Naive thymus-derived CD4-positive, alpha-beta T cell (primary cell): ENCODE measurements at regions not wholly inside any gene's neighbourhood (a gene's known extent, or its start where the extent isn't known, plus 50 kb on each side); places are given as distances from the start of the nearest gene placed in this dataset.

Source experiments
- ATAC-seq: fragments of 150-1000 bp; cut with Tn5 transposase; 2 replicates; pipeline ENCODE4 v1.10.0; 2021; ENCODE audit warnings: mild to moderate bottlenecking, moderate library complexity
- CTCF ChIA-PET: fragments of 350-600 bp; sonication (Branson Sonifier 250); formaldehyde crosslinking; loops from one replicate; lab custom pipeline; 2021; ENCODE audit warnings: antibody characterized with exemption; lab: Charles Lee
- POLR2A ChIA-PET: fragments of 350-600 bp; sonication (Branson Sonifier 250); formaldehyde crosslinking; loops from one replicate; lab custom pipeline; 2021; ENCODE audit warnings: antibody characterized with exemption, inconsistent platforms; lab: Charles Lee
- DNase-seq, 9 donors: peaks; one replicate each; pipeline versions ENCODE4 v3.0.0 to v3.0.0-alpha.2; 2020 to 2022; ENCODE audit warnings: mixed read lengths in 1 of 9
- H3K27ac ChIP-seq: one replicate; pipeline ENCODE4 v1.7.0; 2013; ENCODE audit warnings: mild to moderate bottlenecking, low read depth, low read length, moderate library complexity
- H3K27me3 ChIP-seq, 2 donors: one replicate each; pipeline ENCODE4 v1.7.0; 2013; ENCODE audit warnings: low read length in 2 of 2, mild to moderate bottlenecking in 2 of 2, moderate library complexity in 2 of 2; ENCODE audit not compliant: control insufficient read depth in 2 of 2, insufficient read depth in 2 of 2
- H3K36me3 ChIP-seq, 3 experiments: 1 replicate in 2 of 3; 2 replicates in 1 of 3; pipeline ENCODE4 v1.7.0; 2013; ENCODE audit warnings: low read length in 3 of 3, mild to moderate bottlenecking in 3 of 3, moderate library complexity in 1 of 3; ENCODE audit not compliant: insufficient read depth in 3 of 3, control insufficient read depth in 2 of 3
- H3K4me1 ChIP-seq, 2 donors: one replicate each; pipeline ENCODE4 v1.7.0; 2013; ENCODE audit warnings: low read length in 2 of 2, mild to moderate bottlenecking in 2 of 2, moderate library complexity in 1 of 2; ENCODE audit not compliant: control insufficient read depth in 2 of 2, insufficient read depth in 2 of 2
- H3K4me3 ChIP-seq: 2 replicates; pipeline ENCODE4 v1.7.0; 2013; ENCODE audit warnings: mild to moderate bottlenecking, low read length
- H3K9me3 ChIP-seq, 3 experiments: 1 replicate in 2 of 3; 2 replicates in 1 of 3; pipeline ENCODE4 v1.7.0; 2013; ENCODE audit warnings: low read length in 3 of 3; ENCODE audit not compliant: control insufficient read depth in 2 of 3
- H3K27ac Mint-ChIP-seq, 9 donors: one replicate each; pipeline ENCODE4 v1.8.0; 2020 to 2022; ENCODE audit warnings: mixed read lengths in 9 of 9, mild to moderate bottlenecking in 8 of 9, moderate library complexity in 5 of 9, inconsistent platforms in 2 of 9
- H3K27me3 Mint-ChIP-seq, 5 donors: one replicate each; pipeline ENCODE4 v1.8.0; 2021 to 2022; ENCODE audit warnings: mixed read lengths in 5 of 5, mild to moderate bottlenecking in 1 of 5
- H3K36me3 Mint-ChIP-seq, 5 donors: one replicate each; pipeline ENCODE4 v1.8.0; 2020 to 2022; ENCODE audit warnings: mixed read lengths in 5 of 5, mild to moderate bottlenecking in 3 of 5, inconsistent platforms in 1 of 5
- H3K4me1 Mint-ChIP-seq, 7 donors: one replicate each; pipeline ENCODE4 v1.8.0; 2020 to 2022; ENCODE audit warnings: mixed read lengths in 7 of 7, mild to moderate bottlenecking in 3 of 7, inconsistent platforms in 1 of 7
- H3K4me3 Mint-ChIP-seq, 10 donors: one replicate each; pipeline ENCODE4 v1.8.0; 2020 to 2022; ENCODE audit warnings: mild to moderate bottlenecking in 10 of 10, mixed read lengths in 10 of 10, moderate library complexity in 6 of 10, inconsistent platforms in 2 of 10
- H3K9me3 Mint-ChIP-seq, 11 donors: one replicate each; pipeline ENCODE4 v1.8.0; 2020 to 2022; ENCODE audit warnings: mixed read lengths in 11 of 11, mild to moderate bottlenecking in 4 of 11, inconsistent platforms in 1 of 11, moderate library complexity in 1 of 11
- intact Hi-C, 2 donors: fragments of 100-400 bp; cut with micrococcal nuclease; formaldehyde crosslinking; loops; one replicate each; pipeline ENCODE4 v1.15.1; 2023

GRCh38 chr2:199144036-199144435 is 313.7 kb downstream of the SATB2 start:
- Histone ChIP-seq H3K9me3 (no peaks in the 10 kb centered on the region), H3K27ac (no peak overlapping the region), H3K4me1 (no peaks in the 10 kb centered on the region), H3K36me3 (no peaks in the 10 kb centered on the region), H3K27me3 (no peaks in the 10 kb centered on the region), H3K4me3 (no peak overlapping the region)
- intact Hi-C loops = no loop called here
- POLR2A ChIA-PET = no interaction called here
- ATAC-seq (no peak), DNase-seq (no peak)
- no peaks in the 10 kb centered on the region for H3K4me1 Mint-ChIP-seq
- H3K27ac Mint-ChIP-seq = no peak overlapping the region
- peaks cover 0 to 7% (median 4%) of the 10 kb centered on the region in 5 donors for H3K27me3 Mint-ChIP-seq
- CTCF ChIA-PET = no interaction called here
- H3K36me3 Mint-ChIP-seq = no peaks in the 10 kb centered on the region
- H3K9me3 Mint-ChIP-seq = peaks cover 0 to 18% (median 4%) of the 10 kb centered on the region in 11 donors
- no peak overlapping the region for H3K4me3 Mint-ChIP-seq

- no peak overlapping the region for H3K27ac ChIP-seq
- Mint-ChIP-seq H3K4me1 (no peaks in the 10 kb centered on the region), H3K27me3 (no peaks in the 10 kb centered on the region), H3K27ac (no peak overlapping the region), H3K9me3 (peaks cover 0 to 15% (median 2%) of the 10 kb centered on the region in 11 donors), H3K36me3 (no peaks in the 10 kb centered on the region), H3K4me3 (no peak overlapping the region)
- H3K4me3 ChIP-seq = no peak overlapping the region
- ATAC-seq (no peak), DNase-seq (no peak)
- H3K4me1 ChIP-seq = no peaks in the 10 kb centered on the region
- ChIA-PET CTCF (no interaction called here), POLR2A (no interaction called here)
- no peaks in the 10 kb centered on the region for H3K27me3 ChIP-seq
- no peaks in the 10 kb centered on the region for H3K36me3 ChIP-seq
- intact Hi-C loops = no loop called here
- H3K9me3 ChIP-seq = no peaks in the 10 kb centered on the region
Measured at GRCh38 chr2:199136681-199137080, 321.1 kb downstream of the SATB2 start.

- Histone ChIP-seq H3K27ac (no peak overlapping the region), H3K36me3 (no peaks in the 10 kb centered on the region), H3K4me1 (no peaks in the 10 kb centered on the region), H3K4me3 (no peak overlapping the region), H3K9me3 (no peaks in the 10 kb centered on the region), H3K27me3 (no peaks in the 10 kb centered on the region)
- Mint-ChIP-seq H3K36me3 (no peaks in the 10 kb centered on the region), H3K27ac (no peak overlapping the region), H3K4me1 (no peaks in the 10 kb centered on the region), H3K27me3 (no peaks in the 10 kb centered on the region), H3K4me3 (no peak overlapping the region), H3K9me3 (peaks cover 0 to 15% (median 2%) of the 10 kb centered on the region in 11 donors)
- intact Hi-C loops = no loop called here
- DNase-seq (no peak), ATAC-seq (no peak)
- CTCF ChIA-PET = no interaction called here
- POLR2A ChIA-PET = no interaction called here
Measured at GRCh38 chr2:199136242-199136641, 321.5 kb downstream of the SATB2 start.

GRCh38 chr2:199131876-199132275 is 325.9 kb downstream of the SATB2 start:
- Mint-ChIP-seq H3K4me1 (no peaks in the 10 kb centered on the region), H3K27me3 (no peaks in the 10 kb centered on the region), H3K4me3 (no peak overlapping the region), H3K27ac (no peak overlapping the region), H3K36me3 (no peaks in the 10 kb centered on the region), H3K9me3 (peaks cover 0 to 7% (median 0%) of the 10 kb centered on the region in 11 donors)
- ChIA-PET CTCF (no interaction called here), POLR2A (no interaction called here)
- Histone ChIP-seq H3K27me3 (no peaks in the 10 kb centered on the region), H3K36me3 (no peaks in the 10 kb centered on the region), H3K9me3 (no peaks in the 10 kb centered on the region), H3K4me3 (no peak overlapping the region), H3K27ac (no peak overlapping the region), H3K4me1 (no peaks in the 10 kb centered on the region)
- intact Hi-C loops = no loop called here
- no peak for DNase-seq
- no peak for ATAC-seq

GRCh38 chr2:199131136-199131655 is 326.5 kb downstream of the SATB2 start:
- Histone ChIP-seq H3K27me3 (no peaks in the 10 kb centered on the region), H3K4me3 (no peak overlapping the region), H3K36me3 (no peaks in the 10 kb centered on the region), H3K9me3 (no peaks in the 10 kb centered on the region), H3K27ac (no peak overlapping the region), H3K4me1 (no peaks in the 10 kb centered on the region)
- ChIA-PET CTCF (no interaction called here), POLR2A (no interaction called here)
- no peaks in the 10 kb centered on the region for H3K27me3 Mint-ChIP-seq
- DNase-seq (no peak), ATAC-seq (no peak)
- peaks cover 0 to 5% (median 0%) of the 10 kb centered on the region in 11 donors for H3K9me3 Mint-ChIP-seq
- intact Hi-C loops = no loop called here
- H3K4me3 Mint-ChIP-seq = no peak overlapping the region
- H3K36me3 Mint-ChIP-seq = no peaks in the 10 kb centered on the region
- no peak overlapping the region for H3K27ac Mint-ChIP-seq
- H3K4me1 Mint-ChIP-seq = no peaks in the 10 kb centered on the region

- Mint-ChIP-seq H3K9me3 (peaks cover 0 to 4% (median 0%) of the 10 kb centered on the region in 11 donors), H3K27me3 (no peaks in the 10 kb centered on the region), H3K4me1 (no peaks in the 10 kb centered on the region), H3K4me3 (no peak overlapping the region), H3K27ac (no peak overlapping the region), H3K36me3 (no peaks in the 10 kb centered on the region)
- ATAC-seq = no peak
- Histone ChIP-seq H3K36me3 (no peaks in the 10 kb centered on the region), H3K4me1 (no peaks in the 10 kb centered on the region), H3K9me3 (no peaks in the 10 kb centered on the region), H3K27ac (no peak overlapping the region), H3K27me3 (no peaks in the 10 kb centered on the region), H3K4me3 (no peak overlapping the region)
- ChIA-PET POLR2A (no interaction called here), CTCF (no interaction called here)
- intact Hi-C loops = no loop called here
- no peak for DNase-seq
Measured at GRCh38 chr2:199130501-199130900, 327.2 kb downstream of the SATB2 start.

- Histone ChIP-seq H3K4me3 (no peak overlapping the region), H3K27me3 (no peaks in the 10 kb centered on the region), H3K36me3 (no peaks in the 10 kb centered on the region), H3K9me3 (no peaks in the 10 kb centered on the region), H3K27ac (no peak overlapping the region), H3K4me1 (no peaks in the 10 kb centered on the region)
- intact Hi-C loops = no loop called here
- H3K4me1 Mint-ChIP-seq = no peaks in the 10 kb centered on the region
- ChIA-PET CTCF (no interaction called here), POLR2A (no interaction called here)
- H3K36me3 Mint-ChIP-seq = no peaks in the 10 kb centered on the region
- ATAC-seq (no peak), DNase-seq (no peak)
- H3K4me3 Mint-ChIP-seq = no peak overlapping the region
- H3K9me3 Mint-ChIP-seq = no peaks in the 10 kb centered on the region
- H3K27ac Mint-ChIP-seq = no peak overlapping the region
- peaks cover 0 to 5% (median 0%) of the 10 kb centered on the region in 5 donors for H3K27me3 Mint-ChIP-seq
Measured at GRCh38 chr2:199128476-199129229, 329.1 kb downstream of the SATB2 start.
